Fibroblast of lung (primary cell): ENCODE measurements at regions not wholly inside any gene's neighbourhood (a gene's known extent, or its start where the extent isn't known, plus 50 kb on each side); places are given as distances from the start of the nearest gene placed in this dataset.

Experiments used
- DNase-seq, 2 donors: peaks; one replicate each; pipeline versions ENCODE4 v3.0.0 to v3.0.0-alpha.2; 2010; ENCODE audit warnings: low read depth in 2 of 2
- H2AFZ ChIP-seq: 2 replicates; pipeline ENCODE4 v1.5.1; 2012; ENCODE audit warnings: low read length, control low read depth, inconsistent platforms
- H3K27ac ChIP-seq: 2 replicates; pipeline ENCODE4 v1.5.1; 2011; ENCODE audit warnings: low read length, control low read depth; ENCODE audit not compliant: insufficient read depth
- H3K27me3 ChIP-seq: 2 replicates; pipeline ENCODE4 v1.5.1; 2011; ENCODE audit warnings: mild to moderate bottlenecking, low read length; ENCODE audit not compliant: control insufficient read depth, insufficient read depth
- H3K36me3 ChIP-seq: 2 replicates; pipeline ENCODE4 v1.5.1; 2011; ENCODE audit warnings: low read length; ENCODE audit not compliant: control insufficient read depth, insufficient read depth
- H3K4me1 ChIP-seq: 2 replicates; pipeline ENCODE4 v1.5.1; 2011; ENCODE audit warnings: low read length; ENCODE audit not compliant: control insufficient read depth, insufficient read depth; ENCODE audit errors: extremely low read depth
- H3K4me2 ChIP-seq: 2 replicates; pipeline ENCODE4 v1.5.1; 2011; ENCODE audit warnings: low read length, control low read depth; ENCODE audit not compliant: insufficient read depth; ENCODE audit errors: extremely low read depth
- H3K4me3 ChIP-seq, 4 experiments: fragments of 200-600 bp in 1 of 4; sonication (generic) in 1 of 4; replicated peaks in 1 of 4; 2 replicates each; pipeline ENCODE4 v1.5.1; 2011 to 2016; ENCODE audit warnings: low read length in 4 of 4, low read depth in 3 of 4, mild to moderate bottlenecking in 3 of 4, control low read depth in 2 of 4, inconsistent platforms in 1 of 4, mixed read lengths in 1 of 4; ENCODE audit not compliant: insufficient read depth in 1 of 4; ENCODE audit errors: control extremely low read depth in 1 of 4
- H3K79me2 ChIP-seq: 2 replicates; pipeline ENCODE4 v1.5.1; 2012; ENCODE audit warnings: mild to moderate bottlenecking, low read length, inconsistent platforms; ENCODE audit not compliant: control insufficient read depth, insufficient read depth
- H3K9ac ChIP-seq: 2 replicates; pipeline ENCODE4 v1.5.1; 2011; ENCODE audit warnings: mild to moderate bottlenecking, low read length, control low read depth; ENCODE audit not compliant: insufficient read depth
- H3K9me3 ChIP-seq: 2 replicates; pipeline ENCODE4 v1.5.1; 2012; ENCODE audit warnings: low read depth, low read length; ENCODE audit not compliant: control insufficient read depth, insufficient read depth
- H4K20me1 ChIP-seq: 2 replicates; pipeline ENCODE4 v1.5.1; 2011; ENCODE audit warnings: low read length; ENCODE audit not compliant: control insufficient read depth, insufficient read depth; ENCODE audit errors: extremely low read depth
- EZH2 ChIP-seq: IDR thresholded peaks from 2 replicates; pipeline ENCODE4 v1.5.1; 2012; ENCODE audit warnings: low read length, control low read depth, mild to moderate bottlenecking; ENCODE audit errors: missing control alignments
- TF ChIP-seq, protein P1 (sequence below), 2 donors: IDR thresholded peaks in 1 of 2; conservative IDR thresholded peaks in 1 of 2; 1 replicate in 1 of 2; 2 replicates in 1 of 2; pipeline ENCODE4 v1.5.1; 2011 to 2012; ENCODE audit warnings: low read length in 2 of 2, control low read depth in 1 of 2, inconsistent platforms in 1 of 2, low read depth in 1 of 2, mild to moderate bottlenecking in 1 of 2

DNA sequence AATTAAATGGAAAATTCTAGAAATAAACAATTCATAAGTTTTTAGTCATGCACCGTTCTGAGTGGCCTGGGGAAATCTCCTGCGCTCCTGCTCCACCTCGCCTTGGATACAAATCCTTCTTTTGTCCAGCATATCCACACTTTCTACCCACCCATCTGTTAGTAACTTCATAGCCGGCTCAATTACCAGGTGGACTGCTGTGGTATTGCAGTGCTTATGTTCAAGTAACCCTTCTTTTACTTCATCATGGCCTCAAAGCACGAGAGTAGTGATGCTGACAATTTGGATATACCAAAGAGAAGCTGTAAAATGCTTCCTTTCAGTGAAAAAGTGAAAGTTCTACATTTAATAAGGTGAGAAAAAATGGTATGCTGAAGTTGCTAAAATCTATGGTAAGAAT, 142.3 kb upstream of the CHL1 start:
- H3K36me3 ChIP-seq: no peaks in the 10 kb centered on the region
- no peaks in the 10 kb centered on the region for H3K4me1 ChIP-seq
- no peak overlapping the region for H2AFZ ChIP-seq
- H4K20me1 ChIP-seq: no peaks in the 10 kb centered on the region
- H3K4me2 ChIP-seq: no peak overlapping the region
- no peak for TF ChIP-seq EZH2
- TF ChIP-seq, protein P1, sequence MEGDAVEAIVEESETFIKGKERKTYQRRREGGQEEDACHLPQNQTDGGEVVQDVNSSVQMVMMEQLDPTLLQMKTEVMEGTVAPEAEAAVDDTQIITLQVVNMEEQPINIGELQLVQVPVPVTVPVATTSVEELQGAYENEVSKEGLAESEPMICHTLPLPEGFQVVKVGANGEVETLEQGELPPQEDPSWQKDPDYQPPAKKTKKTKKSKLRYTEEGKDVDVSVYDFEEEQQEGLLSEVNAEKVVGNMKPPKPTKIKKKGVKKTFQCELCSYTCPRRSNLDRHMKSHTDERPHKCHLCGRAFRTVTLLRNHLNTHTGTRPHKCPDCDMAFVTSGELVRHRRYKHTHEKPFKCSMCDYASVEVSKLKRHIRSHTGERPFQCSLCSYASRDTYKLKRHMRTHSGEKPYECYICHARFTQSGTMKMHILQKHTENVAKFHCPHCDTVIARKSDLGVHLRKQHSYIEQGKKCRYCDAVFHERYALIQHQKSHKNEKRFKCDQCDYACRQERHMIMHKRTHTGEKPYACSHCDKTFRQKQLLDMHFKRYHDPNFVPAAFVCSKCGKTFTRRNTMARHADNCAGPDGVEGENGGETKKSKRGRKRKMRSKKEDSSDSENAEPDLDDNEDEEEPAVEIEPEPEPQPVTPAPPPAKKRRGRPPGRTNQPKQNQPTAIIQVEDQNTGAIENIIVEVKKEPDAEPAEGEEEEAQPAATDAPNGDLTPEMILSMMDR (conservative IDR thresholded peaks at IDR 0.05 in 1 of 2, IDR thresholded peaks at IDR 0.05 in 1 of 2; ENCODE audit: low read depth in 1 of 2, low read length in 2 of 2): no peak
- H3K9ac ChIP-seq: no peak overlapping the region
- H3K9me3 ChIP-seq: no peaks in the 10 kb centered on the region
- H3K79me2 ChIP-seq: no peaks in the 10 kb centered on the region
- no peak overlapping the region for H3K27ac ChIP-seq
- H3K27me3 ChIP-seq: no peaks in the 10 kb centered on the region
- DNase-seq: no peak
- no peak overlapping the region for H3K4me3 ChIP-seq

DNA sequence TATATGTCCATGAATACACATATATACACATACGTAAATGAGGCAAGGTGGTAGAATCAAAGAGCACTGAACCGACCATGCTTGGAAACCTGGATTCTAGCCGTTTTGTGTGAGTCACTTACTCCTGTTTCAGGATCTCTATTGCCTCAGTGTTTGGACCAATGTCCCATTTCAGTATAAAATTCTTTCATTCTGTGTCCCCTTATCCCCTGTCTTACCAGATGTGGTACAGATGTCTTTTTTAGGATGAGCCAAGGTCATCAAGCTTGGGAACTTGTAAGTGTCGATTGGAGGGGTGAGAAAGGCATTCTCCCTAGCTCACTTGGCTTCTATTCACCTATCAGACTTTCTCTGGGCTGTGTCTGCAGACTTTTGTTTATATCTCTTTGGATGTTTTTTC, 139.9 kb upstream of the CHL1 start:
- Histone ChIP-seq H3K27me3 (no peaks in the 10 kb centered on the region), H3K79me2 (no peaks in the 10 kb centered on the region), H3K36me3 (no peaks in the 10 kb centered on the region), H3K9me3 (no peaks in the 10 kb centered on the region), H4K20me1 (no peaks in the 10 kb centered on the region), H3K4me1 (no peaks in the 10 kb centered on the region), H2AFZ (no peak overlapping the region), H3K4me2 (no peak overlapping the region), H3K9ac (no peak overlapping the region), H3K4me3 (no peak overlapping the region), H3K27ac (no peak overlapping the region)
- TF ChIP-seq, protein P1 (conservative IDR thresholded peaks at IDR 0.05 in 1 of 2, IDR thresholded peaks at IDR 0.05 in 1 of 2; ENCODE audit: low read depth in 1 of 2, low read length in 2 of 2): no peak
- TF ChIP-seq EZH2: no peak
- no peak for DNase-seq

DNA sequence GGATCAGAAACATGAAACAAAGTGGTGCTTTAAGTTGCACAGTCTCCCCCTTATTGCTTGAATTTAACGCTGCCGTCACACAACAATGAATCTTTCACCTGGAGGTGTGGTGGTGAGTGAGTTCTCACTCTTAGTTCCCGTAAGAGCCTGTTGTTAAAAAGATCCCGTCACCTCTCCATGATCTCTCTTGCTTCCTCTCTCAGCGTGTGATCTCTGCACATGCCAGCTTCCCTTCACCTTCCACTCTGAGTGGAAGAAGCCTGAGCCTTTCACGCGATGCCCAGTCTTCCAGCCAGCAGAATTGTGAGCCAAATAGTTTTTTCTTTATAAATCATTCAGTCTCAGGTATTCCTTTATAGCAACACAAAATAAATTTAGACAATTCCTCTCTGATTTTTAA, 136.7 kb upstream of the CHL1 start:
- H3K27me3 ChIP-seq: no peaks in the 10 kb centered on the region
- TF ChIP-seq EZH2: no peak
- no peak overlapping the region for H3K9ac ChIP-seq
- DNase-seq: no peak
- no peak overlapping the region for H3K4me3 ChIP-seq
- H4K20me1 ChIP-seq: no peaks in the 10 kb centered on the region
- H3K9me3 ChIP-seq: no peaks in the 10 kb centered on the region
- H3K36me3 ChIP-seq: no peaks in the 10 kb centered on the region
- H3K4me2 ChIP-seq: no peak overlapping the region
- H3K79me2 ChIP-seq: no peaks in the 10 kb centered on the region
- H2AFZ ChIP-seq: no peak overlapping the region
- no peaks in the 10 kb centered on the region for H3K4me1 ChIP-seq
- H3K27ac ChIP-seq: no peak overlapping the region
